Kidney (tissue), 13 donors: ENCODE measurements at regions not wholly inside any gene's neighbourhood (a gene's known extent, or its start where the extent isn't known, plus 50 kb on each side); places are given as distances from the start of the nearest gene placed in this dataset.

Experiments used
- DNase-seq, 5 donors: peaks; one replicate each; pipeline ENCODE4 v3.0.0-alpha.2; 2013 to 2020
- FAIRE-seq: peaks from 2 replicates; lab custom pipeline; 2012; peaks lifted over from hg19 to GRCh38; lab: Jason Lieb, UNC
- H3K27ac ChIP-seq, 2 donors: one replicate each; pipeline ENCODE4 v1.7.0; 2013; ENCODE audit warnings: low read depth in 2 of 2, low read length in 2 of 2, inconsistent platforms in 1 of 2
- H3K27me3 ChIP-seq: one replicate; pipeline ENCODE4 v1.7.1; 2013; ENCODE audit warnings: low read length, inconsistent platforms; ENCODE audit not compliant: control insufficient read depth, insufficient read depth
- H3K36me3 ChIP-seq, 3 donors: one replicate each; pipeline versions ENCODE4 v1.7.0 to v1.7.1; 2013; ENCODE audit warnings: low read length in 3 of 3, control low read depth in 1 of 3, inconsistent platforms in 1 of 3; ENCODE audit not compliant: insufficient read depth in 3 of 3, control insufficient read depth in 2 of 3
- H3K4me1 ChIP-seq, 3 donors: one replicate each; pipeline versions ENCODE4 v1.7.0 to v1.7.1; 2013; ENCODE audit warnings: low read length in 3 of 3, inconsistent platforms in 1 of 3, low read depth in 1 of 3; ENCODE audit not compliant: control insufficient read depth in 2 of 3, insufficient read depth in 2 of 3
- H3K4me3 ChIP-seq, 3 donors: one replicate each; pipeline versions ENCODE4 v1.7.0 to v1.8.1; 2013; ENCODE audit warnings: low read length in 3 of 3, control low read depth in 1 of 3, inconsistent platforms in 1 of 3
- H3K9ac ChIP-seq, 3 donors: one replicate each; pipeline versions ENCODE4 v1.7.0 to v1.7.1; 2013; ENCODE audit warnings: low read length in 3 of 3, control low read depth in 1 of 3, inconsistent platforms in 1 of 3
- H3K9me3 ChIP-seq, 3 donors: one replicate each; pipeline versions ENCODE4 v1.7.0 to v1.7.1; 2013; ENCODE audit warnings: low read length in 3 of 3, control low read depth in 1 of 3, inconsistent platforms in 1 of 3; ENCODE audit not compliant: control insufficient read depth in 2 of 3, insufficient read depth in 1 of 3
- intact Hi-C: fragments of 100-400 bp; cut with DNase I; formaldehyde crosslinking; loops from one replicate; pipeline ENCODE4 v1.11.1; 2022
- TF ChIP-seq, protein P1 (sequence below): IDR thresholded peaks from 3 replicates; pipeline ENCODE4 v1.5.1; 2012; ENCODE audit warnings: mild to moderate bottlenecking, moderate library complexity, borderline replicate concordance; ENCODE audit not compliant: insufficient read depth; ENCODE audit errors: extremely low read depth
- donor health status: control.
- donor health status: control.
- donor health status: control.
- donor health status: control.
- donor health status: control.
- donor health status: DM: yes; HTN: yes; CAD: no.
- donor health status: Normal renal cell carcinoma (clear cell type).

DNA sequence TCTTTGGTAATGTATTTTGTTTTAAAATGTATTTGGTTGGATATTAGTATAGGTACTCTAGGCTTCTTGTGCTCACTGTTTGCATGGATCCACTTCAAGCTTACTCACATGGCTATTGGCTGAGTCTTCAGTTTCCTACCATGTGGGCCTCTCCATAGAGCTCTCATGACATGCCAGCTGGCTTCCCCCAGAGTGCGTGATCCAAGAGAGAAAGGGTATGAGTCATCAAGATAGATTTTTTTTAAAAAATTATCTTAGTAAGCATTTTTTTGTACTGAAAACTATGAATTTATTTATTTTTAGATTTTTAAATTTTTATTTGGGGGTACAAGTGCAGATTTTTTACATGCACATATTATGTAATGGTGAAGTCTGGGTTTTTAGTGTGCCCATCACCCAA lies 219.1 kb upstream of the AMOT start:
- DNase-seq = no peak
- Histone ChIP-seq H3K36me3 (no peaks in the 10 kb centered on the region), H3K4me1 (no peaks in the 10 kb centered on the region), H3K9ac (no peak overlapping the region), H3K27me3 (no peaks in the 10 kb centered on the region), H3K4me3 (no peak overlapping the region), H3K27ac (no peak overlapping the region), H3K9me3 (no peaks in the 10 kb centered on the region)
- no peak for FAIRE-seq
- intact Hi-C loops = no loop called here
- TF ChIP-seq, protein P1, sequence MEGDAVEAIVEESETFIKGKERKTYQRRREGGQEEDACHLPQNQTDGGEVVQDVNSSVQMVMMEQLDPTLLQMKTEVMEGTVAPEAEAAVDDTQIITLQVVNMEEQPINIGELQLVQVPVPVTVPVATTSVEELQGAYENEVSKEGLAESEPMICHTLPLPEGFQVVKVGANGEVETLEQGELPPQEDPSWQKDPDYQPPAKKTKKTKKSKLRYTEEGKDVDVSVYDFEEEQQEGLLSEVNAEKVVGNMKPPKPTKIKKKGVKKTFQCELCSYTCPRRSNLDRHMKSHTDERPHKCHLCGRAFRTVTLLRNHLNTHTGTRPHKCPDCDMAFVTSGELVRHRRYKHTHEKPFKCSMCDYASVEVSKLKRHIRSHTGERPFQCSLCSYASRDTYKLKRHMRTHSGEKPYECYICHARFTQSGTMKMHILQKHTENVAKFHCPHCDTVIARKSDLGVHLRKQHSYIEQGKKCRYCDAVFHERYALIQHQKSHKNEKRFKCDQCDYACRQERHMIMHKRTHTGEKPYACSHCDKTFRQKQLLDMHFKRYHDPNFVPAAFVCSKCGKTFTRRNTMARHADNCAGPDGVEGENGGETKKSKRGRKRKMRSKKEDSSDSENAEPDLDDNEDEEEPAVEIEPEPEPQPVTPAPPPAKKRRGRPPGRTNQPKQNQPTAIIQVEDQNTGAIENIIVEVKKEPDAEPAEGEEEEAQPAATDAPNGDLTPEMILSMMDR = no peak

DNA sequence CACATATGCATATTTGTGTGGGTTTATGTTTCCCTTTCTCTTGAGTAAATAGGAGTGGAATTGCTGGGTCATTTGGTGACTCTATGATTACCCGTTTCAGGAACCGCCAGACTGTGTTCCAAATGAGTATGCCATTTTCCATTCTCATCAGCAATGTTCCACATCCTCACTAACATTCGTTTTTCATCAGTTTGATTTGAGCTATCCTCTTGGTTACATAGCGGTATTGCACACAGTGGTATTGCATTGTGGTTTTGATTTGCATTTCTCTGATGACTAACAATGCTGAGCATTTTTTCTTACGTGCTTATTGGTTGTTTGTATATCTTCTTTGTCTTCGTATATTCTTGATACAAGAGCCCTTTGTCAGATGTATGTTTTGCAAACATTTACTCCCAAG lies 218.0 kb upstream of the AMOT start:
- no peaks in the 10 kb centered on the region for H3K4me1 ChIP-seq
- H3K4me3 ChIP-seq = no peak overlapping the region
- H3K27ac ChIP-seq = no peak overlapping the region
- FAIRE-seq = no peak
- intact Hi-C loops = no loop called here
- H3K9me3 ChIP-seq = no peaks in the 10 kb centered on the region
- no peak for DNase-seq
- TF ChIP-seq, protein P1 = no peak
- no peaks in the 10 kb centered on the region for H3K36me3 ChIP-seq
- no peaks in the 10 kb centered on the region for H3K27me3 ChIP-seq
- no peak overlapping the region for H3K9ac ChIP-seq

DNA sequence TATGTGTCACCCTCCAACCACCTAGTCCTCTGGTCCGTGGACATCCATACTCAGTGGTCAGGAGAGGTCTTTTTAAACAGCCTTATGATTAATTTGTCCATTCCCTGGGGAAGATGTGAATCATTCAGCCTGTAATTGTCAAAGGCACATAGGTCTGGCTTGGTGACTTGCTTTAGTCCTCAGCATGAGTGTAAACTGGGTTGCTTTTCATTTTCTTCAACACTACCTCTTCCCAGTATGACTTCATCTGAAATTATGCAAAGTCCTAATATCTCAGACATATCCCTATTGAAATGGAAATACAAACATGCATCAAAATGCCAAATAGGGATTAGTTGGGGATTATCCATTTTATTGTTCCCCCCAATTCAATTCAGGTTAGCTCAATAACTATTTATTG lies 208.3 kb upstream of the AMOT start:
- Histone ChIP-seq H3K4me1 (no peaks in the 10 kb centered on the region), H3K9me3 (no peaks in the 10 kb centered on the region), H3K27ac (no peak overlapping the region), H3K9ac (no peak overlapping the region), H3K27me3 (no peaks in the 10 kb centered on the region), H3K36me3 (no peaks in the 10 kb centered on the region), H3K4me3 (no peak overlapping the region)
- FAIRE-seq = no peak
- TF ChIP-seq, protein P1 = no peak
- no peak for DNase-seq
- intact Hi-C loops = no loop called here

DNA sequence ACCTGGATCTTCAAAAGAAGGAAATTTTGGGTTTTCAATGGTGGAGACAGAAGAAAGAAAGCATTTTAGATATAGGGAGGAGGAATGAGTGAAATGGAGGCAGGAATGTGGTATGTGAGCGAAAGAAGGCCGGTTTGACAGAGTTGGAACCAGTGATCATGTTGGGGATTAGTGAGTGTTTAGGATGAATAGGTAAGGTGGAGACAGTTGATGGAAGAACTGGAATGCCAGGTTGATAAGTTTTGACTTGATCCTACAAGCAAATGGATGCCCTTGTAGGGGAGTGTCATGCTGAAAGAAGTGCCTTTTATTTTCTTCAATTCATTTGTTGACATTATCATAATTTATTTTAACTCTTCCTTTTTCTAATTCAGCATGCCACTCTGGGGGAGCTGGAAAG lies 207.8 kb upstream of the AMOT start:
- Histone ChIP-seq H3K4me3 (no peak overlapping the region), H3K9me3 (no peaks in the 10 kb centered on the region), H3K27me3 (no peaks in the 10 kb centered on the region), H3K36me3 (no peaks in the 10 kb centered on the region), H3K27ac (no peak overlapping the region), H3K9ac (no peak overlapping the region), H3K4me1 (no peaks in the 10 kb centered on the region)
- DNase-seq (no peak), FAIRE-seq (no peak)
- TF ChIP-seq, protein P1 = no peak
- intact Hi-C loops = no loop called here
